ENCODE measurements at regions not wholly inside any gene's neighbourhood (a gene's known extent, or its start where the extent isn't known, plus 50 kb on each side); places are given as distances from the start of the nearest gene placed in this dataset.
"Not testable (repeated sequence)": the region's sequence is repeated elsewhere in the genome, so short reads cannot be mapped to it uniquely, and the experiment has no call there.

- no peak for DNase-seq (ENCODE audit: missing footprints)
- ATAC-seq, result no peak
- intact Hi-C loops (cut with DNase I), result no loop called here
Measured at GRCh38 chr11:39462506-39462905, 1996.9 kb downstream of the LRRC4C start.

- no peak for DNase-seq (ENCODE audit: missing footprints)
- intact Hi-C loops (cut with DNase I), result no loop called here
- no peak for ATAC-seq
Measured at GRCh38 chr11:39461066-39461465, 1998.4 kb downstream of the LRRC4C start.

- ATAC-seq (no peak), DNase-seq (ENCODE audit: missing footprints) (no peak)
- intact Hi-C loops (cut with DNase I), result loop anchor here (2.0 kb wide), 1 partner anchor 13 kb away; no protein-coding TSS in a partner anchor
Measured at GRCh38 chr11:39459606-39460005, 1999.8 kb downstream of the LRRC4C start.

GRCh38 chr11:39458481-39458880 lies 2001.0 kb downstream of the LRRC4C start:
- DNase-seq (ENCODE audit: missing footprints), result no peak
- intact Hi-C loops (cut with DNase I), result loop anchor here (2.0 kb wide), 1 partner anchor 14 kb away; no protein-coding TSS in a partner anchor
- no peak for ATAC-seq

- intact Hi-C loops (cut with DNase I), result no loop called here
- DNase-seq (ENCODE audit: missing footprints) (no peak), ATAC-seq (no peak)
Measured at GRCh38 chr11:39443424-39444022, 2015.9 kb downstream of the LRRC4C start.

GRCh38 chr11:39442177-39442576 lies 2017.3 kb downstream of the LRRC4C start:
- ATAC-seq (no peak), DNase-seq (ENCODE audit: missing footprints) (no peak)
- intact Hi-C loops (cut with DNase I), result no loop called here

- DNase-seq (ENCODE audit: missing footprints), result no peak
- ATAC-seq, result no peak
- intact Hi-C loops (cut with DNase I), result no loop called here
Measured at GRCh38 chr11:39435641-39436040, 2023.8 kb downstream of the LRRC4C start.

GRCh38 chr11:39434466-39434865 lies 2025.0 kb downstream of the LRRC4C start:
- DNase-seq (ENCODE audit: missing footprints), result no peak
- no peak for ATAC-seq
- intact Hi-C loops (cut with DNase I), result no loop called here

- intact Hi-C loops (cut with DNase I), result no loop called here
- no peak for ATAC-seq
- DNase-seq (ENCODE audit: missing footprints), result no peak
Measured at GRCh38 chr11:39432929-39433328, 2026.5 kb downstream of the LRRC4C start.

GRCh38 chr11:39425226-39425625 lies 2034.2 kb downstream of the LRRC4C start:
- intact Hi-C loops (cut with DNase I), result no loop called here
- ATAC-seq (no peak), DNase-seq (ENCODE audit: missing footprints) (no peak)

GRCh38 chr11:39412117-39412516 lies 2047.3 kb downstream of the LRRC4C start:
- ATAC-seq, result no peak

GRCh38 chr11:39385911-39386310 lies 2073.5 kb downstream of the LRRC4C start:
- no peak for DNase-seq (ENCODE audit: missing footprints)
- intact Hi-C loops (cut with DNase I), result no loop called here
- no peak for ATAC-seq

More at GRCh38 chr11:39412117-39412516, 2047.3 kb downstream of the LRRC4C start:
- DNase-seq (ENCODE audit: missing footprints), result no peak
- intact Hi-C loops (cut with DNase I), result no loop called here

- intact Hi-C loops (cut with DNase I), result no loop called here
- ATAC-seq (no peak), DNase-seq (ENCODE audit: missing footprints) (no peak)
Measured at GRCh38 chr11:39374963-39375698, 2084.3 kb downstream of the LRRC4C start.

GRCh38 chr11:39367534-39367933 lies 2091.9 kb downstream of the LRRC4C start:
- ATAC-seq, result no peak
- DNase-seq (ENCODE audit: missing footprints), result no peak
- intact Hi-C loops (cut with DNase I), result no loop called here

- intact Hi-C loops (cut with DNase I), result no loop called here
- ATAC-seq (no peak), DNase-seq (ENCODE audit: missing footprints) (no peak)
Measured at GRCh38 chr11:39365809-39366436, 2093.5 kb downstream of the LRRC4C start.

GRCh38 chr11:39363571-39363970 lies 2095.9 kb downstream of the LRRC4C start:
- DNase-seq (ENCODE audit: missing footprints), result no peak
- intact Hi-C loops (cut with DNase I), result no loop called here
- ATAC-seq, result no peak

- DNase-seq (ENCODE audit: missing footprints) (no peak), ATAC-seq (no peak)
- intact Hi-C loops (cut with DNase I), result no loop called here
Measured at GRCh38 chr11:39361557-39361956, 2097.9 kb downstream of the LRRC4C start.

GRCh38 chr11:39345834-39346442 lies 2113.5 kb downstream of the LRRC4C start:
- intact Hi-C loops (cut with DNase I), result no loop called here
- no peak for ATAC-seq
- DNase-seq (ENCODE audit: missing footprints), result no peak

GRCh38 chr11:39341461-39341860 lies 2118.0 kb downstream of the LRRC4C start:
- intact Hi-C loops (cut with DNase I), result no loop called here
- ATAC-seq (no peak), DNase-seq (ENCODE audit: missing footprints) (no peak)

- intact Hi-C loops (cut with DNase I); ATAC-seq; DNase-seq (ENCODE audit: missing footprints): not testable (repeated sequence)
Measured at GRCh38 chr11:39333006-39333405, 2126.4 kb downstream of the LRRC4C start.

Measured in Right ventricle myocardium inferior (tissue), 1 donor.